ENCODE measurements at regions not wholly inside any gene's neighbourhood (a gene's known extent, or its start where the extent isn't known, plus 50 kb on each side); places are given as distances from the start of the nearest gene placed in this dataset.

DNA sequence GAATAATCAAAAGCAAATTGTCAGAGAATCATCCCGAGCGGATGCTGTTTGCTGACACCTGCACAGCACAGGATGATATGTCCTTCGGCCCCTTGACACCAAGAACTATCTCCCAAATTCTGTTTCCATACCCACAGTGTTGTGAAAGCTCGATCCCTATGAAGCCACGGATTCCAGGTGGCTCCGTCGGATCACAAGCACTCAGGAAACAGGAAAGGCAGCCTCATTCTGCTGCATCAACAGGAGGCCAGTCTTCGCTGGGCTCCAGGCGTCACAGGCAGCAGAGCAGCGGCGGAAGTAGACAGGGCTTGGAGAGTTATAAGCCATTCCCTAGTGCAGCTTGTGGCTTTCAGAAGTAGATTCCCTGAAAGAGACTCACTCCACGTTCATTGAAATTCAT, 342.3 kb downstream of the C6orf118 start (continued):
- TF ChIP-seq, protein P1, sequence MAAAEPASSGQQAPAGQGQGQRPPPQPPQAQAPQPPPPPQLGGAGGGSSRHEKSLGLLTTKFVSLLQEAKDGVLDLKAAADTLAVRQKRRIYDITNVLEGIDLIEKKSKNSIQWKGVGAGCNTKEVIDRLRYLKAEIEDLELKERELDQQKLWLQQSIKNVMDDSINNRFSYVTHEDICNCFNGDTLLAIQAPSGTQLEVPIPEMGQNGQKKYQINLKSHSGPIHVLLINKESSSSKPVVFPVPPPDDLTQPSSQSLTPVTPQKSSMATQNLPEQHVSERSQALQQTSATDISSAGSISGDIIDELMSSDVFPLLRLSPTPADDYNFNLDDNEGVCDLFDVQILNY (CRISPR knock-in tag; conservative IDR thresholded peaks at IDR 0.05), result no peak

DNA sequence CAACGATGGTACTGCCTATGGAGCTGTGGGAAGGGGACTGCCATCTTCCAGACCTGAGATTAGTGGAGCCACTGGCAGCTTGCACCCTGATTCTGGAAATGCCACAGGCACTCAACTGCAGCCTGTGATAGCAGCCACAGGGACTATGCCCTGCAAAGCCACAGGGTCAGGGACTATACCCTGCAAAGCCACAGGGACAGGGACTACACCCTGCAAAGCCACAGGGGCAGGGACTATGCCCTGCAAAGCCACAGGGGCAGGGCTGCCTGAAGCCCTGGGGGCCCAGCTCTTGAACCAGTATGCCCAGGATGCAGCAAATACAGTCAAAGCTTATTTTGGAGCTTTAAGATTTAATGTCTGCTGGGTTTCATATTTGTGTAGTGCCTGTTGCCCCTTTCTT, 346.6 kb downstream of the C6orf118 start:
- peaks cover 67% of the 10 kb centered on the region for H3K9me3 ChIP-seq (ENCODE audit: low read length)
- WGBS (ENCODE audit: low lambda C conversion rate), result 0% methylated on average over 1 of the region's 1 CpG

More for the DNA sequence above, 346.6 kb downstream of the C6orf118 start:
- Histone ChIP-seq H3K27ac (ENCODE audit: extremely low read length, insufficient read depth, low read length) (no peak overlapping the region), H3K4me1 (ENCODE audit: insufficient read depth, low read length) (no peaks in the 10 kb centered on the region), H4K20me1 (ENCODE audit: insufficient read depth, low read length) (no peaks in the 10 kb centered on the region), H3K9ac (ENCODE audit: insufficient read depth, low read depth, low read length) (no peak overlapping the region), H2AFZ (ENCODE audit: low read length) (no peak overlapping the region), H3K4me3 (replicated peaks in 1 of 3; ENCODE audit: insufficient read depth in 1 of 3, low read depth in 2 of 3, low read length in 3 of 3) (no peak overlapping the region), H3K79me2 (ENCODE audit: insufficient read depth, low read length) (no peaks in the 10 kb centered on the region), H3K36me3 (replicated peaks in 1 of 2; ENCODE audit: control insufficient read depth in 1 of 2, insufficient read depth in 2 of 2, low read length in 2 of 2) (no peaks in the 10 kb centered on the region), H3K4me2 (ENCODE audit: low read depth, low read length) (no peak overlapping the region), H3K27me3 (ENCODE audit: control insufficient read depth in 1 of 2, insufficient read depth in 2 of 2, low read length in 2 of 2) (no peaks in the 10 kb centered on the region)
- TF ChIP-seq ZNF230 (CRISPR knock-in tag; IDR thresholded peaks at IDR 0.05), result no peak
- no peak for TF ChIP-seq GFI1 (CRISPR knock-in tag; IDR thresholded peaks at IDR 0.05; ENCODE audit: borderline replicate concordance)
- TF ChIP-seq ZNF556 (CRISPR knock-in tag; IDR thresholded peaks at IDR 0.05; ENCODE audit: borderline replicate concordance), result no peak
- TF ChIP-seq TRIM24 (CRISPR knock-in tag; IDR thresholded peaks at IDR 0.05), result no peak
- TF ChIP-seq, protein P2, sequence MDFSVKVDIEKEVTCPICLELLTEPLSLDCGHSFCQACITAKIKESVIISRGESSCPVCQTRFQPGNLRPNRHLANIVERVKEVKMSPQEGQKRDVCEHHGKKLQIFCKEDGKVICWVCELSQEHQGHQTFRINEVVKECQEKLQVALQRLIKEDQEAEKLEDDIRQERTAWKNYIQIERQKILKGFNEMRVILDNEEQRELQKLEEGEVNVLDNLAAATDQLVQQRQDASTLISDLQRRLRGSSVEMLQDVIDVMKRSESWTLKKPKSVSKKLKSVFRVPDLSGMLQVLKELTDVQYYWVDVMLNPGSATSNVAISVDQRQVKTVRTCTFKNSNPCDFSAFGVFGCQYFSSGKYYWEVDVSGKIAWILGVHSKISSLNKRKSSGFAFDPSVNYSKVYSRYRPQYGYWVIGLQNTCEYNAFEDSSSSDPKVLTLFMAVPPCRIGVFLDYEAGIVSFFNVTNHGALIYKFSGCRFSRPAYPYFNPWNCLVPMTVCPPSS (IDR thresholded peaks at IDR 0.05), result no peak
- no peak for TF ChIP-seq HIVEP1 (CRISPR knock-in tag; IDR thresholded peaks at IDR 0.05)
- TF ChIP-seq, protein P3, sequence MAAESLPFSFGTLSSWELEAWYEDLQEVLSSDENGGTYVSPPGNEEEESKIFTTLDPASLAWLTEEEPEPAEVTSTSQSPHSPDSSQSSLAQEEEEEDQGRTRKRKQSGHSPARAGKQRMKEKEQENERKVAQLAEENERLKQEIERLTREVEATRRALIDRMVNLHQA (CRISPR knock-in tag; IDR thresholded peaks at IDR 0.05), result no peak
- TF ChIP-seq ZNF552 (CRISPR knock-in tag; IDR thresholded peaks at IDR 0.05; ENCODE audit: borderline replicate concordance), result no peak
- TF ChIP-seq ZNF768 (CRISPR knock-in tag; IDR thresholded peaks at IDR 0.05), result no peak
- no peak for TF ChIP-seq ATF7-NPFF (CRISPR knock-in tag; IDR thresholded peaks at IDR 0.05; ENCODE audit: low read depth)
- ChIA-PET CTCF (ENCODE audit: low intra/inter-chr PET ratio, low total read pairs) (no interaction called here), POLR2A (no interaction called here)
- no peak for DNase-seq (ENCODE audit: low spot score)
- no peak for FAIRE-seq
- BruUV-seq (replicated peaks), result no TSS peak
- ATAC-seq, result no peak
- intact Hi-C loops (cut with micrococcal nuclease; ENCODE audit: unreplicated experiment) (no loop called here), in situ Hi-C loops (cut with HindIII; ENCODE audit: extremely low pct_ligation_motif_present, low pct_unique_long_range_greater_than_20kb) (no loop called here)

All from HepG2 (cell line).